Caco-2 (cell line): ENCODE measurements at regions not wholly inside any gene's neighbourhood (a gene's known extent, or its start where the extent isn't known, plus 50 kb on each side); places are given as distances from the start of the nearest gene placed in this dataset.

Experiments used
- BruUV-seq: library from RNA; stranded (reverse); fragments of 400-500 nt; replicated peaks from 2 replicates; lab custom pipeline; 2021; lab: Mats Ljungman, UMichigan
- CTCF ChIA-PET: fragments of 300-600 bp; sonication (Branson Sonifier 250); formaldehyde crosslinking; loops from one replicate; lab custom pipeline; 2022; ENCODE audit warnings: antibody characterized with exemption; lab: Charles Lee
- POLR2A ChIA-PET: fragments of 300-600 bp; sonication (Branson Sonifier 250); formaldehyde crosslinking; loops from one replicate; lab custom pipeline; 2022; ENCODE audit warnings: antibody characterized with exemption; lab: Charles Lee
- DNase-seq, 2 experiments: peaks; one replicate each; pipeline versions ENCODE4 v3.0.0 to v3.0.0-alpha.2; 2020 to 2022
- H3K27me3 ChIP-seq: replicated peaks from 2 replicates; pipeline ENCODE4 v1.6.0; 2011; ENCODE audit warnings: low read length; ENCODE audit not compliant: control insufficient read depth, insufficient read depth
- H3K36me3 ChIP-seq: 2 replicates; pipeline ENCODE4 v1.5.1; 2011; ENCODE audit warnings: low read length; ENCODE audit not compliant: control insufficient read depth, insufficient read depth
- H3K4me1 ChIP-seq: fragments of 250-450 bp; sonication (Bioruptor Pico); 2 replicates; pipeline ENCODE4 v1.5.1; 2020; ENCODE audit warnings: mild to moderate bottlenecking
- H3K4me3 ChIP-seq: 2 replicates; pipeline ENCODE4 v1.5.1; 2011; ENCODE audit warnings: low read depth, mild to moderate bottlenecking, control low read depth, low read length
- H3K9me3 ChIP-seq: fragments of 250-450 bp; sonication (Bioruptor Pico); 2 replicates; pipeline ENCODE4 v1.5.1; 2020; ENCODE audit warnings: mild to moderate bottlenecking, moderate library complexity
- H3K27ac Mint-ChIP-seq: one replicate; pipeline ENCODE4 v1.8.0; 2022; ENCODE audit warnings: mixed read lengths; ENCODE audit not compliant: unreplicated experiment
- H3K27me3 Mint-ChIP-seq: one replicate; pipeline ENCODE4 v1.8.0; 2022; ENCODE audit warnings: mixed read lengths; ENCODE audit not compliant: insufficient read depth, unreplicated experiment
- H3K36me3 Mint-ChIP-seq: one replicate; pipeline ENCODE4 v1.8.0; 2022; ENCODE audit warnings: mild to moderate bottlenecking, mixed read lengths; ENCODE audit not compliant: insufficient read depth, unreplicated experiment
- H3K4me1 Mint-ChIP-seq: one replicate; pipeline ENCODE4 v1.8.0; 2022; ENCODE audit warnings: low read depth, mixed read lengths; ENCODE audit not compliant: unreplicated experiment
- H3K4me3 Mint-ChIP-seq: one replicate; pipeline ENCODE4 v1.8.0; 2022; ENCODE audit warnings: mild to moderate bottlenecking, moderate library complexity, mixed read lengths; ENCODE audit not compliant: unreplicated experiment
- H3K9me3 Mint-ChIP-seq: one replicate; pipeline ENCODE4 v1.8.0; 2022; ENCODE audit warnings: mixed read lengths; ENCODE audit not compliant: unreplicated experiment
- CTCF ChIP-seq, 2 experiments: fragments of 200-600 bp in 1 of 2; IDR thresholded peaks; 1 replicate in 1 of 2; 2 replicates in 1 of 2; pipeline versions ENCODE4 v1.5.1 to v1.8.0; 2011 to 2022; ENCODE audit warnings: antibody characterized with exemption in 1 of 2, control low read depth in 1 of 2, inconsistent platforms in 1 of 2, low read depth in 1 of 2, low read length in 1 of 2, mild to moderate bottlenecking in 1 of 2, moderate library complexity in 1 of 2; ENCODE audit not compliant: insufficient read depth in 1 of 2, severe bottlenecking in 1 of 2, unreplicated experiment in 1 of 2
- intact Hi-C: fragments of 100-400 bp; cut with micrococcal nuclease; formaldehyde crosslinking; loops from one replicate; pipeline ENCODE4 v1.10.0; 2022; ENCODE audit not compliant: unreplicated experiment

- Mint-ChIP-seq H3K9me3 (no peaks in the 10 kb centered on the region), H3K27ac (no peak overlapping the region), H3K27me3 (no peaks in the 10 kb centered on the region), H3K4me3 (no peak overlapping the region), H3K36me3 (no peaks in the 10 kb centered on the region), H3K4me1 (peaks cover 10% of the 10 kb centered on the region)
- H3K9me3 ChIP-seq, result no peaks in the 10 kb centered on the region
- H3K36me3 ChIP-seq, result no peaks in the 10 kb centered on the region
- H3K4me3 ChIP-seq, result no peak overlapping the region
- ChIA-PET POLR2A (no interaction called here), CTCF (interaction anchor here (0.7 kb wide), 1 partner anchor 19 kb away, joined by 6 read pairs; no protein-coding TSS in a partner anchor)
- H3K27me3 ChIP-seq, result no peaks in the 10 kb centered on the region
- peaks cover 6% of the 10 kb centered on the region; the same call in 1 of the 2 replicates for H3K4me1 ChIP-seq
- DNase-seq, result no peak
- TF ChIP-seq CTCF (IDR thresholded peaks at IDR 0.05; ENCODE audit: insufficient read depth in 1 of 2, low read depth in 1 of 2, low read length in 1 of 2, severe bottlenecking in 1 of 2, unreplicated experiment in 1 of 2), result no peak
- no TSS peak for BruUV-seq
- intact Hi-C loops, result no loop called here
Measured at GRCh38 chr1:10891091-10891490, 94.6 kb upstream of the CASZ1 start.

GRCh38 chr1:10892138-10893065 is 96.0 kb upstream of the CASZ1 start:
- DNase-seq, result no peak
- Histone ChIP-seq H3K9me3 (no peaks in the 10 kb centered on the region), H3K4me3 (no peak overlapping the region), H3K36me3 (no peaks in the 10 kb centered on the region), H3K27me3 (no peaks in the 10 kb centered on the region), H3K4me1 (peaks cover 6% of the 10 kb centered on the region; the same call in 1 of the 2 replicates)
- H3K4me3 Mint-ChIP-seq, result no peak overlapping the region
- CTCF ChIA-PET, result no interaction called here
- H3K4me1 Mint-ChIP-seq, result peaks cover 10% of the 10 kb centered on the region
- no TSS peak for BruUV-seq
- no peaks in the 10 kb centered on the region for H3K9me3 Mint-ChIP-seq
- H3K27ac Mint-ChIP-seq, result no peak overlapping the region
- POLR2A ChIA-PET, result interaction anchor here (0.6 kb wide), 1 partner anchor 8 kb away, joined by 5 read pairs; no protein-coding TSS in a partner anchor
- no peak for TF ChIP-seq CTCF (IDR thresholded peaks at IDR 0.05; ENCODE audit: insufficient read depth in 1 of 2, low read depth in 1 of 2, low read length in 1 of 2, severe bottlenecking in 1 of 2, unreplicated experiment in 1 of 2)
- H3K36me3 Mint-ChIP-seq, result no peaks in the 10 kb centered on the region
- intact Hi-C loops, result no loop called here
- no peaks in the 10 kb centered on the region for H3K27me3 Mint-ChIP-seq

GRCh38 chr1:10895621-10896020 is 99.2 kb upstream of the CASZ1 start:
- peaks cover 1% of the 10 kb centered on the region for H3K36me3 Mint-ChIP-seq
- peaks cover 16% of the 10 kb centered on the region for H3K4me1 ChIP-seq
- intact Hi-C loops, result no loop called here
- no peak for TF ChIP-seq CTCF (IDR thresholded peaks at IDR 0.05; ENCODE audit: insufficient read depth in 1 of 2, low read depth in 1 of 2, low read length in 1 of 2, severe bottlenecking in 1 of 2, unreplicated experiment in 1 of 2)
- DNase-seq, result no peak
- no peaks in the 10 kb centered on the region for H3K36me3 ChIP-seq
- ChIA-PET CTCF (interaction anchor here (0.6 kb wide), 1 partner anchor 340 kb away, joined by 3 read pairs; no protein-coding TSS in a partner anchor), POLR2A (no interaction called here)
- H3K27me3 Mint-ChIP-seq, result no peaks in the 10 kb centered on the region
- H3K9me3 ChIP-seq, result no peaks in the 10 kb centered on the region
- H3K4me1 Mint-ChIP-seq, result peaks cover 13% of the 10 kb centered on the region
- no peaks in the 10 kb centered on the region for H3K27me3 ChIP-seq
- H3K4me3 Mint-ChIP-seq, result no peak overlapping the region
- H3K9me3 Mint-ChIP-seq, result no peaks in the 10 kb centered on the region
- no peak overlapping the region for H3K4me3 ChIP-seq
- no peak overlapping the region for H3K27ac Mint-ChIP-seq
- BruUV-seq, result no TSS peak
